ENCODE measurements at regions not wholly inside any gene's neighbourhood (a gene's known extent, or its start where the extent isn't known, plus 50 kb on each side); places are given as distances from the start of the nearest gene placed in this dataset.

DNA sequence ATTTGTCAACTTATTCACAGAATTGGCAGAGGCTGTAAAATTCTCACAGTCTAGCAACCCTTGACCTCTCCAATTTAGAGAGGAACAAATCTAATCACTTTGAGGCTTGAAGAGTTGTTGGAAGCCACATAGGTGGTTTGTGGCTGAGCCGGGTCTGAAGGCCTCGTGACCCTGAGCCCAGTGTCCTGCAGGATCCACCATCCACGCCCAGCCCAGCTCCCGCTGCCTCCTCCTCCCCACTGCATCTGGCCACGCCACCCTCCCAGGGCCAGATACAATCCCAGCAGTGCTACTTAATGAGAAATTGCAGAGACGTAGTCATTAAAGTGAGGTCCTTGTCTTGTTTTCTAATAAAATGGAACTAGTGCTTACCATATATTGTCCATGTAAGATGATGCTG lies 81.4 kb upstream of the SHH start:
- no peaks in the 10 kb centered on the region for H3K9me3 ChIP-seq (ENCODE audit: control insufficient read depth, insufficient read depth, low read depth, low read length)
- H3K27me3 ChIP-seq (ENCODE audit: control insufficient read depth, insufficient read depth, low read length): no peaks in the 10 kb centered on the region
- no peak for DNase-seq (ENCODE audit: low read depth in 2 of 2)

DNA sequence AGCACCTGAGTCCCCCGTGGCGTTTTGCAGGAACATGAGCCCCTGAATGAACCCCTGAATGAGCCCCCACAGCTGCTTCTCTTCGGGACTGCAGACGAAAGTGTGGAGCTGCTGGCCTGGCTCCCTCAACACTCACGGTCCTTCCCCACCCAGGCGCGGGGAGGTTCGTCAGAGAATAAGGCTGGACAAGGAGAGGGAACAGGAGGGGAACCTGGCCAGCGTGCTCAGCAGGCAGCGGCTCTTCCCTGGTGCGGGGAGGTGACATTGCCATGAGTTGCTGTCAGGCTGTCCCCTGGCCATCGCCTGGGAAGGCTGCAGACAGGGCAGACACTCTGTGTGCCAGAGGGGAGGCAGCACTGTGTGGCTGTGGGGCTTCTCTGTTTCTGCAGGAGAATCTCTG lies 80.9 kb upstream of the SHH start:
- no peaks in the 10 kb centered on the region for H3K9me3 ChIP-seq (ENCODE audit: control insufficient read depth, insufficient read depth, low read depth, low read length)
- no peaks in the 10 kb centered on the region for H4K20me1 ChIP-seq (ENCODE audit: control insufficient read depth, extremely low read depth, insufficient read depth, low read length)
- DNase-seq (ENCODE audit: low read depth in 2 of 2): no peak
- no peak overlapping the region for H2AFZ ChIP-seq (ENCODE audit: low read length)
- H3K4me1 ChIP-seq (ENCODE audit: control insufficient read depth, extremely low read depth, insufficient read depth, low read length): no peaks in the 10 kb centered on the region
- no peak for TF ChIP-seq EZH2 (IDR thresholded peaks at IDR 0.05; ENCODE audit: low read length, missing control alignments)
- TF ChIP-seq, protein P1, sequence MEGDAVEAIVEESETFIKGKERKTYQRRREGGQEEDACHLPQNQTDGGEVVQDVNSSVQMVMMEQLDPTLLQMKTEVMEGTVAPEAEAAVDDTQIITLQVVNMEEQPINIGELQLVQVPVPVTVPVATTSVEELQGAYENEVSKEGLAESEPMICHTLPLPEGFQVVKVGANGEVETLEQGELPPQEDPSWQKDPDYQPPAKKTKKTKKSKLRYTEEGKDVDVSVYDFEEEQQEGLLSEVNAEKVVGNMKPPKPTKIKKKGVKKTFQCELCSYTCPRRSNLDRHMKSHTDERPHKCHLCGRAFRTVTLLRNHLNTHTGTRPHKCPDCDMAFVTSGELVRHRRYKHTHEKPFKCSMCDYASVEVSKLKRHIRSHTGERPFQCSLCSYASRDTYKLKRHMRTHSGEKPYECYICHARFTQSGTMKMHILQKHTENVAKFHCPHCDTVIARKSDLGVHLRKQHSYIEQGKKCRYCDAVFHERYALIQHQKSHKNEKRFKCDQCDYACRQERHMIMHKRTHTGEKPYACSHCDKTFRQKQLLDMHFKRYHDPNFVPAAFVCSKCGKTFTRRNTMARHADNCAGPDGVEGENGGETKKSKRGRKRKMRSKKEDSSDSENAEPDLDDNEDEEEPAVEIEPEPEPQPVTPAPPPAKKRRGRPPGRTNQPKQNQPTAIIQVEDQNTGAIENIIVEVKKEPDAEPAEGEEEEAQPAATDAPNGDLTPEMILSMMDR (conservative IDR thresholded peaks at IDR 0.05 in 1 of 2, IDR thresholded peaks at IDR 0.05 in 1 of 2; ENCODE audit: low read depth in 1 of 2, low read length in 2 of 2): no peak
- H3K27me3 ChIP-seq (ENCODE audit: control insufficient read depth, insufficient read depth, low read length): no peaks in the 10 kb centered on the region
- H3K9ac ChIP-seq (ENCODE audit: insufficient read depth, low read length): no peak overlapping the region
- no peaks in the 10 kb centered on the region for H3K36me3 ChIP-seq (ENCODE audit: control insufficient read depth, insufficient read depth, low read length)
- no peaks in the 10 kb centered on the region for H3K79me2 ChIP-seq (ENCODE audit: control insufficient read depth, insufficient read depth, low read length)
- H3K4me3 ChIP-seq (replicated peaks in 1 of 4; ENCODE audit: control extremely low read depth in 1 of 4, insufficient read depth in 1 of 4, low read depth in 3 of 4, low read length in 4 of 4): no peak overlapping the region
- no peak overlapping the region for H3K27ac ChIP-seq (ENCODE audit: insufficient read depth, low read length)
- H3K4me2 ChIP-seq (ENCODE audit: extremely low read depth, insufficient read depth, low read length): no peak overlapping the region

More for the DNA sequence above, 81.4 kb upstream of the SHH start:
- TF ChIP-seq, protein P1 (conservative IDR thresholded peaks at IDR 0.05 in 1 of 2, IDR thresholded peaks at IDR 0.05 in 1 of 2; ENCODE audit: low read depth in 1 of 2, low read length in 2 of 2): no peak
- TF ChIP-seq EZH2 (IDR thresholded peaks at IDR 0.05; ENCODE audit: low read length, missing control alignments): no peak
- no peak overlapping the region for H3K9ac ChIP-seq (ENCODE audit: insufficient read depth, low read length)
- no peaks in the 10 kb centered on the region for H4K20me1 ChIP-seq (ENCODE audit: control insufficient read depth, extremely low read depth, insufficient read depth, low read length)
- H3K36me3 ChIP-seq (ENCODE audit: control insufficient read depth, insufficient read depth, low read length): no peaks in the 10 kb centered on the region
- no peak overlapping the region for H2AFZ ChIP-seq (ENCODE audit: low read length)
- no peak overlapping the region for H3K27ac ChIP-seq (ENCODE audit: insufficient read depth, low read length)
- no peaks in the 10 kb centered on the region for H3K4me1 ChIP-seq (ENCODE audit: control insufficient read depth, extremely low read depth, insufficient read depth, low read length)
- no peak overlapping the region for H3K4me3 ChIP-seq (replicated peaks in 1 of 4; ENCODE audit: control extremely low read depth in 1 of 4, insufficient read depth in 1 of 4, low read depth in 3 of 4, low read length in 4 of 4)
- no peak overlapping the region for H3K4me2 ChIP-seq (ENCODE audit: extremely low read depth, insufficient read depth, low read length)
- no peaks in the 10 kb centered on the region for H3K79me2 ChIP-seq (ENCODE audit: control insufficient read depth, insufficient read depth, low read length)

DNA sequence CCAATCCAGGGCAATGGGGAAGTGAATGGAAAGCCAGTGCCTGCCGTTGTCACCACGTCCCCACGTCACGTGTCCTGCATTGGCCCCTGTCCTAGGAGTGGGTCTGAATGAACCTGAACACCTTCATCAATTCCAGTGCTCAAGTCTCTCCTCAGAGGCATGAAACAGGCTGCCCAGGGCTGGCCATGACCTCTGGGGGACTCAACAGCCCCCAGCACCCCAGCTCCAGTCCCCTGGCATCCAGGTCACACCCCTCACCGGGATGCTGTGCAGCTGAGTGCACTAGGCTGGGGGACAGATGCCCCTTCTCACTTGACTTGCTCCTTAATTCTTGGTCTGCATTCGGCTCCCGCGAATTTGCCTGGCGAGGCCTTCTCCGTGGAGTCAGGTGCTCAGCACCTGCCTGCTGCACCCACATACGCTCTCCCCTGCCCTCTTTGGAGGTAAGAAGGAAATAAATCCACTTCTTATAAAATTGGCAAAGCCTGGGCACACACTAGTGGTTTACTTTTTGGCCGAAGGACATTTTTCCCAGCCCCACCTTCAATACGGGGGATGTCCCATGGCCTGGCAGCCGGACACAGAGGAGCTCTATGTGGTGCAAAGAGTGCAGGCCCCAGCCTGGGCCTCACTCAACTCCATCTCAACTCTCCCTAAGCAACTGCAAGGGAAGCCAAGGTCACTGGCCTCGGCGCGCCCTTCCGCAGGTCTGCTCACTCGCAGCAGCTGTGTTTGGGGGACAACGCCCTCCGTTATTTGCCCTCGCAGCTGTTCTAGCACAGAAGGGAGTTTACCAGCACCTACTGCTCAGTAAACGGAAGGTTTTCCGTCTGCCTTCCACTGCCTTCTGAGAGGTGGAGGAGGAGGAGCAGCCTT lies 77.6 kb upstream of the SHH start:
- DNase-seq (ENCODE audit: low read depth in 2 of 2): no peak
- H3K27ac ChIP-seq (ENCODE audit: insufficient read depth, low read length): no peak overlapping the region
- no peaks in the 10 kb centered on the region for H4K20me1 ChIP-seq (ENCODE audit: control insufficient read depth, extremely low read depth, insufficient read depth, low read length)
- no peaks in the 10 kb centered on the region for H3K27me3 ChIP-seq (ENCODE audit: control insufficient read depth, insufficient read depth, low read length)
- H3K9ac ChIP-seq (ENCODE audit: insufficient read depth, low read length): no peak overlapping the region
- no peaks in the 10 kb centered on the region for H3K79me2 ChIP-seq (ENCODE audit: control insufficient read depth, insufficient read depth, low read length)
- H3K4me3 ChIP-seq (replicated peaks in 1 of 4; ENCODE audit: control extremely low read depth in 1 of 4, insufficient read depth in 1 of 4, low read depth in 3 of 4, low read length in 4 of 4): no peak overlapping the region
- H3K4me2 ChIP-seq (ENCODE audit: extremely low read depth, insufficient read depth, low read length): no peak overlapping the region
- H2AFZ ChIP-seq (ENCODE audit: low read length): no peak overlapping the region
- H3K4me1 ChIP-seq (ENCODE audit: control insufficient read depth, extremely low read depth, insufficient read depth, low read length): no peaks in the 10 kb centered on the region
- no peaks in the 10 kb centered on the region for H3K9me3 ChIP-seq (ENCODE audit: control insufficient read depth, insufficient read depth, low read depth, low read length)
- H3K36me3 ChIP-seq (ENCODE audit: control insufficient read depth, insufficient read depth, low read length): no peaks in the 10 kb centered on the region
- TF ChIP-seq, protein P1 (conservative IDR thresholded peaks at IDR 0.05 in 1 of 2, IDR thresholded peaks at IDR 0.05 in 1 of 2; ENCODE audit: low read depth in 1 of 2, low read length in 2 of 2): no peak
- no peak for TF ChIP-seq EZH2 (IDR thresholded peaks at IDR 0.05; ENCODE audit: low read length, missing control alignments)
